Forelimb muscle (tissue), 1 donor: ENCODE measurements at regions not wholly inside any gene's neighbourhood (a gene's known extent, or its start where the extent isn't known, plus 50 kb on each side); places are given as distances from the start of the nearest gene placed in this dataset.
A peak's percentile ranks its signal among the peaks of the same experiment; 100 is the strongest.
"Not testable (repeated sequence)": the region's sequence is repeated elsewhere in the genome, so short reads cannot be mapped to it uniquely, and the experiment has no call there.

Source experiments
- DNase-seq: peaks from one replicate; pipeline ENCODE4 v3.0.0-alpha.2; 2013; ENCODE audit warnings: low read depth

DNA sequence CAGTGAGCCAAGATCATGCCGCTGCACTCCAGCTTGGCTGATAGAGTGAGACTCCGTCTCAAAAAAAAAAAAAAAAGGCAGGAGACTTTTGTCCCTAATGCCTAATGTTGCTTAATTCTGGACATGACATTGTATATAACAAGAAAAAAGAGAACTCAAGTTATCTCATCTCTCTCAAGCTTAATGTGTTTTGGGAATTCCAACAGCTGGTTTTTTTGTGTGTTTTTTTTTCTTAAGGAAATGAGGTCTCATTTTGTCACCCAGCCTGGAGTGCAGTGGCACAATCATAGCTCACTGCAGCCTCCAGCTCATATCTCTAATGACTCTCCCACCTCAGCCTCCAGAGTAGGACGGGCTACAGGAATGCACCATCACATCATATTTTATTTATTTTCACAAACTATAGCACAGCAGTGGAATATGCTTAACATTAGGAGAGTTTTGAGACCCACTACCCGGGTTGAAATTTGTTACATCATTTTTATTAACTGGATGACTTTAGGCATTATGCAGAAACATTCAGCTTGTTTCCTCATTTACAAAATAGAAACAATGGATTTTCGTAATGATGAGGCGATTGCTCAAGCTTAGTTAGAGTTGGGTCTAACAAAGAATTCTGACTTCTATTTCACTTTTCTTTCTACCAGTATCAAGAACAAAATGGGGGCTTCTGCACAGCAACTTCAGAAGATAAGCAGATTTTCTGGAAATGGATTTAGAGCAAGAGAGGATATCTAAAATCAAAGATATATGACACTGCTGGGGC lies 104.1 kb upstream of the BTN3A2 start:
- no peak for DNase-seq

GRCh38 chr6:26264547-26264946 lies 100.5 kb upstream of the BTN3A2 start:
- no peak for DNase-seq

- no peak for DNase-seq
Observed at GRCh38 chr6:26267083-26267589, 97.9 kb upstream of the BTN3A2 start.

- DNase-seq, result no peak
Observed at GRCh38 chr6:26268659-26269402, 96.2 kb upstream of the BTN3A2 start.

DNA sequence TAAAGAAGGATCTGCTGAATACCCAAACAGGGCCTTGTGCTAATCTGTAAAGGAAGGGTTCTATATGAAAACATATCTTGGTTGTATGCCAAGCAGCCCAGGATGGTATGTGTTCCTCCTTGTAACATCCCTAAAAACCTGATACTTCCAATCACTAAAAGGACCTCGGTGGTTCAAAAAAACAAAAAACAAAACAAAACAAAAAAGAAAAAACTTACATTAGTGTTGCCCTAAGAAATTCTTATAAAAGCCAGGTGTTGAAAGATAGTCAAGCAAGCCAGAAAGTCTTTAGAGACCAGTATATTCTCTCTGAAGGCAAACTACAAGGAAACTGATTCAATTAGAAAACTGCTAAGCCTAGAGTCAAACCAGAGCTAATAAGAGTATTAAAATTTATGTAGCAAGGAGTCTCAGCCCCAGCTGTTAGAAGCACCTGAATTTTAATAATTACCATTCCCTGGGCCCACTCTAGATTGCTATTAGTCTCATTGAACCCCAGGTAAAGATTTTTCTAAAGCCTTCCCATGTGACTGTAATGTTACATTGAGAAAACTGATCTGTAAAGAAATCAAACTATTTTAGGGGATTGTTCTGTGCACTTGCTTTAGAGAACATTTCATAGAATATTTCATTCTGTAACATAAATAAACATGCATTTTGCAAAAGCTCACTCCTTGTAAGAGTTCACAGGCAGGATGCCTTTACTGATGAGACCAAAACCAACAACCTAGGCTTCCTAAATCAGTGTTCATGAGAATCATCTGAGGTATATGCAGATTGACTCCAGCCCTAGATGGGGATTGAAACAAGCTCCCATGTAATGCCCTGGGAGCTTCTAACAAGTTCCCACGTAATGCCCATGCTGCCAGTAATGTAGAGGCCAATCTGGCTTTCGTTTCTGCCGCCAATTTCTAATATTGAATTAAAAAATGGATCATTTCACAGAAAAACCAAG lies 95.2 kb upstream of the BTN3A2 start:
- no peak for DNase-seq

- no peak for DNase-seq
Observed at GRCh38 chr6:26270486-26270861, 94.5 kb upstream of the BTN3A2 start.

GRCh38 chr6:26270903-26271667 lies 93.9 kb upstream of the BTN3A2 start:
- DNase-seq, result peak; percentile 90

- no peak for DNase-seq
Observed at GRCh38 chr6:26271668-26272024, 93.4 kb upstream of the BTN3A2 start.

GRCh38 chr6:26272171-26272637 lies 92.8 kb upstream of the BTN3A2 start:
- DNase-seq, result no peak

GRCh38 chr6:26273673-26274588 lies 91.1 kb upstream of the BTN3A2 start:
- no peak for DNase-seq

DNA sequence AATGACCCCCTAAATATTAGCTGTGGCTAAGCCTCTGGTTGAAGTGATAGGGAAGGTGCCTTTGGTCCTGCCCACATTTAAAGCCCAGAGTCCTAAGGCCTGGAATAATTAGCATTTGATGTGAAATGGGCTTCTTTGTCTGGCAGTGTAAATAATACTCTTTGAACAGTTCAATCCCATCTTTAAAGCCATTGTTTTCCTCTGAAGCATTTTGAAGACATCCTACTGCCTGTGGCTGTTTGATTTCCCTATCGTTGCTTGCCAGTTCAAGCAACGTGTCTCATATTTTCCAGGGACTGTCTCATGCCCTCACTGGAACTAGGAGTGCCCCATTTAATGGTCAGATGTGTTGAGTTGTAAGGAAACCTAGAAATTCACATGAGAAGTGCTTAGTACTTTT lies 89.3 kb upstream of the BTN3A2 start:
- DNase-seq, result no peak

GRCh38 chr6:26276841-26277648 lies 88.0 kb upstream of the BTN3A2 start:
- no peak for DNase-seq

GRCh38 chr6:26278536-26278935 lies 86.5 kb upstream of the BTN3A2 start:
- no peak for DNase-seq

GRCh38 chr6:26279371-26279770 lies 85.6 kb upstream of the BTN3A2 start:
- DNase-seq, result not testable (repeated sequence)

DNA sequence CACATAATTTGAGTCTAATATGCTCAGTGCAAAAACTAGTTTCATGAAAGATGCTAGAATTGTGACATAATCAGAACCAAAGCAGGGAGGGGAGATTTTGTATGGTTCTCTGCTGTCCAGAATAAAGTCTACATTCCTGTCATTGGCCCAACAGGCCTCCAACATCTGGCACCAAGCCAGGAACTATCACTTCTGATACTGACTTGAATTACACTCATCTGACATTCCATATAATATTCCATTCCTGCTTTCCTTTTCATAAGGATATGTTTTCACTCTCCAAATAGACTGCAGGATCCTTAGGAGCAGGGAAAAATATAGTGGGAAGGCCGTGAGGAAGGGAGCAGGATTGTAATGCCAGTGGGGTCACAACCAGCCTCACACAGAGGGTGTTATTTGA lies 84.6 kb upstream of the BTN3A2 start:
- no peak for DNase-seq

- DNase-seq, result no peak
Observed at GRCh38 chr6:26284537-26285142, 80.4 kb upstream of the BTN3A2 start.

DNA sequence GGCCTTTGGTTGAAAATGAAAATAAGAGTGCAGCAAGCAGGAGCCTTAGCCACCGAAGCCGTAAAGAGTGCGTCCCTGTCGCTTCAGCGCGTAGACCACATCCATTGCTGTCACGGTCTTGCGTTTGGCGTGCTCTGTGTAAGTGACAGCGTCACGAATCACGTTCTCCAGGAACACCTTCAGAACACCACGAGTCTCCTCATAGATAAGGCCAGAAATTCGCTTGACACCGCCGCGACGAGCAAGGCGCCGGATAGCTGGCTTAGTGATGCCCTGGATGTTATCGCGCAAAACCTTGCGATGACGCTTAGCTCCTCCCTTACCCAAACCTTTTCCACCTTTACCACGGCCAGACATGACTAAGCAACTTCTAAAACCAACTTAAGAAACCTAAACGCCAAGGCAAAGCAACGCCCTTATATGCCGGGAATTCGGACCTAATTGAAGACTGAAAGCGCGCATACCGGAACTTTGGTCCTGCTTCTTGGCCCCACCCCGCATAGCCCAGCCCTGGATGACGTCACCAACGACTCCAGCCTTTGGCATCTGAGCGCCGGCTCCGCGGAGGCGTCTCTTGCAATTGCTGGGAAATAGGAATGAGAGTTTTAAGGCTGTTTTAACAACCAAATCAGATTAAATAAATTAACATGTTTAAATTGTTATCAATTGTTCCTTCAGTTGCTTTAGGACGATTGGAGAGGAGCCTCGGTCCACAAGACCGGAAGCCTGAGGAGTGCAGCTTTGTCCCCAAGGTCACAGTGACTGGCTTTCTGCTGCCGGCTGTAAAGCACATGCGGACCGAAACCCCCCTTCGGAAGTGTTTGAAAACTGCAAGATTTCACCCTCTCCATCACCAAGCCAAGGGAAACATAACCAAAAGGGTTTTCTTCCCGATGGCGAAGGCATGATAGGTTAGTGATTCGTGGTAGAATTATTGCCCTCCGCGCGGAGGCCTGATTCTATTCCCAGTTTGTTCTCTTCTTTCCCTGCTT lies 79.6 kb upstream of the BTN3A2 start:
- peak; percentile 98 for DNase-seq
